ENCODE measurements at regions not wholly inside any gene's neighbourhood (a gene's known extent, or its start where the extent isn't known, plus 50 kb on each side); places are given as distances from the start of the nearest gene placed in this dataset.

DNA sequence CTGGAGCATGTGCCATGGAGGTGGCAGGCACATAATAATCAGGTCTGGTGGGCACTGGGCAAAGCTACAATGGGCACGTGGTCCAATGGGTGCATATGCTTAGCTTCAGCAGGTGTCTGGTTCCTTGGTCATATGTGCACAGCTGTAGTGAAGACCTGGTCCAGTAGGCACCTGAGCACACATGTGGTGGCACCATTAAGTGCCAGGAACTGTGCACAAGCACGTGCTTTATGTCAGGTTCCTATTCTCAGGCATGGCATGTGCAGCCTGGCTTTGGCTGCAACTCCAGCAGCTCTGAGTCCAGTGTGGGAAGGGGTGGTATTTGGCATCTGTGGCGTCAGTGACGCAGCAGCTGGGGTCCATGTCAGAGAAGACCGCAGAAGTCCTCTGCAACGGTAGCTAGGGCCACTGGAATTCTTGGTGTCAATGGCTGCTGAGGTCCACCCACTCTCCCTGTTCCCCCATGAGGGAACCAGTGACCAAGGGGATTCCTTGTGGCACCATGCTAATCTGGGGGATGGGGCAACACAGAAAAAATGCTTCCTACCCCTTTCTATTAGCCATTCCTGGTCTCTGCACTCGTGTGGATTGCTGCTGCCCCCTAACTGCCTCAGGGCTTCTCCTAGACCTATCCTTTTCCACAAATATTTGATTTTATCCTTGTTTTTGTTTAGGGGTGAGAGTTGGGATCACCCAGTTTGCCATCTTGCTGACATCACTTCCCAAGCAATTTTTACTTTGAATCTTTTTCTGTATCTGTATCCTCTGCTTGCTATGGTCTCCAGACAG lies 262.9 kb upstream of the MAP2 start:
- TF ChIP-seq, protein P1, sequence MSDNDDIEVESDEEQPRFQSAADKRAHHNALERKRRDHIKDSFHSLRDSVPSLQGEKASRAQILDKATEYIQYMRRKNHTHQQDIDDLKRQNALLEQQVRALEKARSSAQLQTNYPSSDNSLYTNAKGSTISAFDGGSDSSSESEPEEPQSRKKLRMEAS (IDR thresholded peaks at IDR 0.05) = no peak
- TF ChIP-seq, protein P2, sequence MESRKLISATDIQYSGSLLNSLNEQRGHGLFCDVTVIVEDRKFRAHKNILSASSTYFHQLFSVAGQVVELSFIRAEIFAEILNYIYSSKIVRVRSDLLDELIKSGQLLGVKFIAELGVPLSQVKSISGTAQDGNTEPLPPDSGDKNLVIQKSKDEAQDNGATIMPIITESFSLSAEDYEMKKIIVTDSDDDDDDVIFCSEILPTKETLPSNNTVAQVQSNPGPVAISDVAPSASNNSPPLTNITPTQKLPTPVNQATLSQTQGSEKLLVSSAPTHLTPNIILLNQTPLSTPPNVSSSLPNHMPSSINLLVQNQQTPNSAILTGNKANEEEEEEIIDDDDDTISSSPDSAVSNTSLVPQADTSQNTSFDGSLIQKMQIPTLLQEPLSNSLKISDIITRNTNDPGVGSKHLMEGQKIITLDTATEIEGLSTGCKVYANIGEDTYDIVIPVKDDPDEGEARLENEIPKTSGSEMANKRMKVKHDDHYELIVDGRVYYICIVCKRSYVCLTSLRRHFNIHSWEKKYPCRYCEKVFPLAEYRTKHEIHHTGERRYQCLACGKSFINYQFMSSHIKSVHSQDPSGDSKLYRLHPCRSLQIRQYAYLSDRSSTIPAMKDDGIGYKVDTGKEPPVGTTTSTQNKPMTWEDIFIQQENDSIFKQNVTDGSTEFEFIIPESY (IDR thresholded peaks at IDR 0.05) = no peak
- TF ChIP-seq TAF1 (conservative IDR thresholded peaks at IDR 0.05) (no peak), EGR1 (IDR thresholded peaks at IDR 0.05; ENCODE audit: low read depth in 2 of 2) (no peak), FOXA1 (IDR thresholded peaks at IDR 0.05) (no peak), RAD21 (IDR thresholded peaks at IDR 0.05) (no peak), RXRA (IDR thresholded peaks at IDR 0.05) (no peak), SP1 (IDR thresholded peaks at IDR 0.05) (no peak), FOXA2 (IDR thresholded peaks at IDR 0.05) (no peak), YY1 (IDR thresholded peaks at IDR 0.05) (no peak), JUND (IDR thresholded peaks at IDR 0.05) (no peak)
- TF ChIP-seq, protein P3, sequence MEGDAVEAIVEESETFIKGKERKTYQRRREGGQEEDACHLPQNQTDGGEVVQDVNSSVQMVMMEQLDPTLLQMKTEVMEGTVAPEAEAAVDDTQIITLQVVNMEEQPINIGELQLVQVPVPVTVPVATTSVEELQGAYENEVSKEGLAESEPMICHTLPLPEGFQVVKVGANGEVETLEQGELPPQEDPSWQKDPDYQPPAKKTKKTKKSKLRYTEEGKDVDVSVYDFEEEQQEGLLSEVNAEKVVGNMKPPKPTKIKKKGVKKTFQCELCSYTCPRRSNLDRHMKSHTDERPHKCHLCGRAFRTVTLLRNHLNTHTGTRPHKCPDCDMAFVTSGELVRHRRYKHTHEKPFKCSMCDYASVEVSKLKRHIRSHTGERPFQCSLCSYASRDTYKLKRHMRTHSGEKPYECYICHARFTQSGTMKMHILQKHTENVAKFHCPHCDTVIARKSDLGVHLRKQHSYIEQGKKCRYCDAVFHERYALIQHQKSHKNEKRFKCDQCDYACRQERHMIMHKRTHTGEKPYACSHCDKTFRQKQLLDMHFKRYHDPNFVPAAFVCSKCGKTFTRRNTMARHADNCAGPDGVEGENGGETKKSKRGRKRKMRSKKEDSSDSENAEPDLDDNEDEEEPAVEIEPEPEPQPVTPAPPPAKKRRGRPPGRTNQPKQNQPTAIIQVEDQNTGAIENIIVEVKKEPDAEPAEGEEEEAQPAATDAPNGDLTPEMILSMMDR (IDR thresholded peaks at IDR 0.05; ENCODE audit: low read depth, low read length, missing input control) = no peak
- TF ChIP-seq, protein P4, sequence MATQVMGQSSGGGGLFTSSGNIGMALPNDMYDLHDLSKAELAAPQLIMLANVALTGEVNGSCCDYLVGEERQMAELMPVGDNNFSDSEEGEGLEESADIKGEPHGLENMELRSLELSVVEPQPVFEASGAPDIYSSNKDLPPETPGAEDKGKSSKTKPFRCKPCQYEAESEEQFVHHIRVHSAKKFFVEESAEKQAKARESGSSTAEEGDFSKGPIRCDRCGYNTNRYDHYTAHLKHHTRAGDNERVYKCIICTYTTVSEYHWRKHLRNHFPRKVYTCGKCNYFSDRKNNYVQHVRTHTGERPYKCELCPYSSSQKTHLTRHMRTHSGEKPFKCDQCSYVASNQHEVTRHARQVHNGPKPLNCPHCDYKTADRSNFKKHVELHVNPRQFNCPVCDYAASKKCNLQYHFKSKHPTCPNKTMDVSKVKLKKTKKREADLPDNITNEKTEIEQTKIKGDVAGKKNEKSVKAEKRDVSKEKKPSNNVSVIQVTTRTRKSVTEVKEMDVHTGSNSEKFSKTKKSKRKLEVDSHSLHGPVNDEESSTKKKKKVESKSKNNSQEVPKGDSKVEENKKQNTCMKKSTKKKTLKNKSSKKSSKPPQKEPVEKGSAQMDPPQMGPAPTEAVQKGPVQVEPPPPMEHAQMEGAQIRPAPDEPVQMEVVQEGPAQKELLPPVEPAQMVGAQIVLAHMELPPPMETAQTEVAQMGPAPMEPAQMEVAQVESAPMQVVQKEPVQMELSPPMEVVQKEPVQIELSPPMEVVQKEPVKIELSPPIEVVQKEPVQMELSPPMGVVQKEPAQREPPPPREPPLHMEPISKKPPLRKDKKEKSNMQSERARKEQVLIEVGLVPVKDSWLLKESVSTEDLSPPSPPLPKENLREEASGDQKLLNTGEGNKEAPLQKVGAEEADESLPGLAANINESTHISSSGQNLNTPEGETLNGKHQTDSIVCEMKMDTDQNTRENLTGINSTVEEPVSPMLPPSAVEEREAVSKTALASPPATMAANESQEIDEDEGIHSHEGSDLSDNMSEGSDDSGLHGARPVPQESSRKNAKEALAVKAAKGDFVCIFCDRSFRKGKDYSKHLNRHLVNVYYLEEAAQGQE (IDR thresholded peaks at IDR 0.05) = no peak
- TF ChIP-seq, protein P5, sequence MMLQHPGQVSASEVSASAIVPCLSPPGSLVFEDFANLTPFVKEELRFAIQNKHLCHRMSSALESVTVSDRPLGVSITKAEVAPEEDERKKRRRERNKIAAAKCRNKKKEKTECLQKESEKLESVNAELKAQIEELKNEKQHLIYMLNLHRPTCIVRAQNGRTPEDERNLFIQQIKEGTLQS (IDR thresholded peaks at IDR 0.05) = no peak
